Karpas-422 (cell line): ENCODE measurements at regions not wholly inside any gene's neighbourhood (a gene's known extent, or its start where the extent isn't known, plus 50 kb on each side); places are given as distances from the start of the nearest gene placed in this dataset.

Experiments used
- DNase-seq: peaks from one replicate; pipeline ENCODE4 v3.0.0-alpha.2; 2015
- H2AFZ ChIP-seq: fragments of 200-600 bp; sonication (generic); 2 replicates; pipeline ENCODE4 v1.6.1; 2014; ENCODE audit warnings: antibody characterized with exemption, low read length, mixed read lengths
- H3K27ac ChIP-seq: fragments of 200-600 bp; sonication (generic); 2 replicates; pipeline ENCODE4 v1.5.1; 2014; ENCODE audit warnings: mild to moderate bottlenecking, low read length, moderate library complexity
- H3K27me3 ChIP-seq: fragments of 200-600 bp; sonication (generic); 2 replicates; pipeline ENCODE4 v1.6.1; 2014; ENCODE audit warnings: low read length, mixed read lengths
- H3K36me3 ChIP-seq: fragments of 200-600 bp; sonication (generic); 2 replicates; pipeline ENCODE4 v1.6.1; 2014; ENCODE audit warnings: low read length, mixed read lengths; ENCODE audit not compliant: insufficient read depth
- H3K4me1 ChIP-seq: fragments of 200-600 bp; sonication (generic); 2 replicates; pipeline ENCODE4 v1.6.1; 2014; ENCODE audit warnings: mild to moderate bottlenecking, low read length, mixed read lengths
- H3K4me2 ChIP-seq: fragments of 200-600 bp; sonication (generic); 2 replicates; pipeline ENCODE4 v1.6.1; 2014; ENCODE audit warnings: low read length, low read depth, mild to moderate bottlenecking; ENCODE audit not compliant: poor library complexity, severe bottlenecking
- H3K4me3 ChIP-seq: fragments of 200-600 bp; sonication (generic); 2 replicates; pipeline ENCODE4 v1.5.1; 2014; ENCODE audit warnings: mild to moderate bottlenecking, antibody characterized with exemption, low read length, mixed read lengths
- H3K79me2 ChIP-seq: fragments of 200-600 bp; sonication (generic); 2 replicates; pipeline ENCODE4 v1.6.1; 2014; ENCODE audit warnings: mild to moderate bottlenecking, low read length, mixed read lengths
- H3K9ac ChIP-seq: fragments of 200-600 bp; sonication (generic); 2 replicates; pipeline ENCODE4 v1.6.0; 2014; ENCODE audit warnings: low read length
- H3K9me2 ChIP-seq: fragments of 200-600 bp; sonication (generic), shearing (Covaris generic); replicated peaks from 2 replicates; pipeline ENCODE4 v1.6.0; 2014; ENCODE audit warnings: mild to moderate bottlenecking, low read length, moderate library complexity; ENCODE audit not compliant: insufficient read depth
- H3K9me3 ChIP-seq: fragments of 300-700, 200-600 bp; sonication (generic); 2 replicates; pipeline ENCODE4 v1.6.1; 2014; ENCODE audit warnings: low read length, mixed read lengths
- H4K20me1 ChIP-seq: fragments of 200-600 bp; sonication (generic); 2 replicates; pipeline ENCODE4 v1.6.1; 2014; ENCODE audit warnings: mild to moderate bottlenecking, antibody characterized with exemption, low read length, low read depth; ENCODE audit not compliant: insufficient read depth

- Histone ChIP-seq H3K9me2 (no peaks in the 10 kb centered on the region), H4K20me1 (no peaks in the 10 kb centered on the region), H3K4me1 (no peaks in the 10 kb centered on the region), H3K4me3 (no peak overlapping the region), H2AFZ (no peak overlapping the region), H3K9ac (no peak overlapping the region), H3K79me2 (no peaks in the 10 kb centered on the region), H3K9me3 (no peaks in the 10 kb centered on the region), H3K27me3 (no peaks in the 10 kb centered on the region), H3K4me2 (no peak overlapping the region), H3K36me3 (no peaks in the 10 kb centered on the region), H3K27ac (no peak overlapping the region)
- no peak for DNase-seq
These were observed 111.2 kb upstream of the PTCHD4 start for GRCh38 chr6:48222241-48222640.

GRCh38 chr6:48213076-48213788, 102.2 kb upstream of the PTCHD4 start:
- Histone ChIP-seq H3K9ac (no peak overlapping the region), H3K9me2 (0 out of 2 replicates have a peak, but pooled peaks cover 3% of the 10 kb centered on the region), H4K20me1 (no peaks in the 10 kb centered on the region), H3K79me2 (no peaks in the 10 kb centered on the region), H2AFZ (no peak overlapping the region), H3K4me1 (no peaks in the 10 kb centered on the region), H3K27me3 (no peaks in the 10 kb centered on the region), H3K9me3 (no peaks in the 10 kb centered on the region), H3K36me3 (no peaks in the 10 kb centered on the region), H3K4me3 (no peak overlapping the region), H3K27ac (no peak overlapping the region), H3K4me2 (no peak overlapping the region)
- DNase-seq: no peak

GRCh38 chr6:48212501-48212900, 101.5 kb upstream of the PTCHD4 start:
- no peak for DNase-seq
- Histone ChIP-seq H3K4me1 (no peaks in the 10 kb centered on the region), H3K4me3 (no peak overlapping the region), H3K9ac (no peak overlapping the region), H3K36me3 (no peaks in the 10 kb centered on the region), H3K79me2 (no peaks in the 10 kb centered on the region), H3K9me3 (no peaks in the 10 kb centered on the region), H3K27ac (no peak overlapping the region), H4K20me1 (no peaks in the 10 kb centered on the region), H3K4me2 (no peak overlapping the region), H2AFZ (no peak overlapping the region), H3K27me3 (no peaks in the 10 kb centered on the region), H3K9me2 (0 out of 2 replicates have a peak, but pooled peaks cover 3% of the 10 kb centered on the region)

- no peak for DNase-seq
- Histone ChIP-seq H3K9ac (no peak overlapping the region), H2AFZ (no peak overlapping the region), H4K20me1 (no peaks in the 10 kb centered on the region), H3K4me3 (no peak overlapping the region), H3K9me2 (0 out of 2 replicates have a peak, but pooled peaks cover 3% of the 10 kb centered on the region), H3K27ac (no peak overlapping the region), H3K36me3 (no peaks in the 10 kb centered on the region), H3K27me3 (no peaks in the 10 kb centered on the region), H3K9me3 (no peaks in the 10 kb centered on the region), H3K4me2 (no peak overlapping the region), H3K79me2 (no peaks in the 10 kb centered on the region), H3K4me1 (no peaks in the 10 kb centered on the region)
These were observed 95.1 kb upstream of the PTCHD4 start for GRCh38 chr6:48206091-48206490.

GRCh38 chr6:48200869-48201390, 89.9 kb upstream of the PTCHD4 start:
- Histone ChIP-seq H3K36me3 (no peaks in the 10 kb centered on the region), H2AFZ (no peak overlapping the region), H3K79me2 (no peaks in the 10 kb centered on the region), H3K27ac (no peak overlapping the region), H3K9me3 (no peaks in the 10 kb centered on the region), H3K27me3 (no peaks in the 10 kb centered on the region), H3K4me3 (no peak overlapping the region), H3K9me2 (0 out of 2 replicates have a peak, but pooled peaks cover 3% of the 10 kb centered on the region), H3K9ac (no peak overlapping the region), H4K20me1 (no peaks in the 10 kb centered on the region), H3K4me1 (no peaks in the 10 kb centered on the region), H3K4me2 (no peak overlapping the region)
- DNase-seq: no peak

GRCh38 chr6:48199499-48199898, 88.5 kb upstream of the PTCHD4 start:
- H3K9ac ChIP-seq: no peak overlapping the region
- H3K27me3 ChIP-seq: no peaks in the 10 kb centered on the region
- H2AFZ ChIP-seq: no peak overlapping the region
- no peak overlapping the region for H3K27ac ChIP-seq
- no peaks in the 10 kb centered on the region for H3K9me3 ChIP-seq
- no peak overlapping the region for H3K4me2 ChIP-seq
- 0 out of 2 replicates have a peak, but pooled peaks cover 2% of the 10 kb centered on the region for H3K4me1 ChIP-seq
- no peaks in the 10 kb centered on the region for H3K9me2 ChIP-seq
- H4K20me1 ChIP-seq: no peaks in the 10 kb centered on the region
- DNase-seq: no peak
- no peaks in the 10 kb centered on the region for H3K36me3 ChIP-seq
- no peak overlapping the region for H3K4me3 ChIP-seq
- no peaks in the 10 kb centered on the region for H3K79me2 ChIP-seq

GRCh38 chr6:48197941-48198340, 86.9 kb upstream of the PTCHD4 start:
- no peaks in the 10 kb centered on the region for H3K9me3 ChIP-seq
- no peak for DNase-seq
- H2AFZ ChIP-seq: no peak overlapping the region
- no peaks in the 10 kb centered on the region for H3K27me3 ChIP-seq
- H3K9ac ChIP-seq: no peak overlapping the region
- no peaks in the 10 kb centered on the region for H4K20me1 ChIP-seq
- H3K27ac ChIP-seq: no peak overlapping the region
- H3K9me2 ChIP-seq: no peaks in the 10 kb centered on the region
- H3K4me2 ChIP-seq: no peak overlapping the region
- H3K4me3 ChIP-seq: no peak overlapping the region
- H3K4me1 ChIP-seq: 0 out of 2 replicates have a peak, but pooled peaks cover 2% of the 10 kb centered on the region
- no peaks in the 10 kb centered on the region for H3K36me3 ChIP-seq
- no peaks in the 10 kb centered on the region for H3K79me2 ChIP-seq

GRCh38 chr6:48194596-48195295, 83.7 kb upstream of the PTCHD4 start:
- H3K9ac ChIP-seq: no peak overlapping the region
- no peaks in the 10 kb centered on the region for H3K36me3 ChIP-seq
- H3K9me3 ChIP-seq: no peaks in the 10 kb centered on the region
- H3K27ac ChIP-seq: no peak overlapping the region
- no peaks in the 10 kb centered on the region for H3K79me2 ChIP-seq
- no peak for DNase-seq
- no peak overlapping the region for H2AFZ ChIP-seq
- H4K20me1 ChIP-seq: no peaks in the 10 kb centered on the region
- H3K9me2 ChIP-seq: no peaks in the 10 kb centered on the region
- no peak overlapping the region for H3K4me3 ChIP-seq
- H3K27me3 ChIP-seq: no peaks in the 10 kb centered on the region
- no peak overlapping the region for H3K4me2 ChIP-seq
- 0 out of 2 replicates have a peak, but pooled peaks cover 2% of the 10 kb centered on the region for H3K4me1 ChIP-seq
